Right lobe of liver (tissue), 4 donors: ENCODE measurements at regions not wholly inside any gene's neighbourhood (a gene's known extent, or its start where the extent isn't known, plus 50 kb on each side); places are given as distances from the start of the nearest gene placed in this dataset.

Experiments used
- CTCF ChIP-seq, 4 donors: fragments of 200-600 bp in 3 of 4; fragments of 450-650 bp in 1 of 4; IDR thresholded peaks; one replicate each; pipeline versions ENCODE4 v1.5.1 to v1.8.0; 2016 to 2022; ENCODE audit warnings: antibody characterized with exemption in 4 of 4, mild to moderate bottlenecking in 2 of 4
- POLR2A ChIP-seq: fragments of 450-650 bp; IDR thresholded peaks from one replicate; pipeline ENCODE4 v1.6.1; 2017; ENCODE audit warnings: antibody characterized with exemption, mild to moderate bottlenecking
- donor health status: DM: no; HTN: no; CAD: no.
- donor health status: DM: no; HTN: no; CAD: no.
- donor health status: DM: no; HTN: yes; CAD: no.

DNA sequence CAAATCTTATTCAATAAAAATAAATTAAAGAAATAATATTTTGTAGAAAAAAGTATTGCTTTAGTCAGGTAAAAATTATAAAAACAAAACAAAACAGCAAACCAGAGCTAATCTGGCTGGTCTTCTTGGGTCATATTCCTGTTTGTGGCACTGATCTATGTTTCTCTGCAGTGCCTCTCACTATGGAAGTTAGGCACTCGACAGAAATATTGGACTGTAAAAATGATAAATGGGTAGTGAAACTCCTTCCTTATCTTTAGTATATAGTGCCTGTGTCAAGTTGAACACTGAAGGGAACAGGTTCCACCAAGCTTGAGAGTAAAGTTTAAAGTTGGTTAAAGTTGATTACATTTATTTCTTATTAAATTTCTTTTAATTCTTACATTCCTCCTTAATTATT lies 1195.6 kb upstream of the GBE1 start:
- TF ChIP-seq POLR2A (no peak), CTCF (IDR thresholded peaks at IDR 0.05) (no peak)
